Muscle layer of colon (tissue), 2 donors: ENCODE measurements at regions not wholly inside any gene's neighbourhood (a gene's known extent, or its start where the extent isn't known, plus 50 kb on each side); places are given as distances from the start of the nearest gene placed in this dataset.
A peak's percentile ranks its signal among the peaks of the same experiment; 100 is the strongest.
"Not testable (repeated sequence)": the region's sequence is repeated elsewhere in the genome, so short reads cannot be mapped to it uniquely, and the experiment has no call there.

Experiments used
- H3K27ac ChIP-seq: one replicate; pipeline ENCODE4 v1.7.0; 2013; ENCODE audit warnings: low read depth, mild to moderate bottlenecking, low read length, moderate library complexity
- H3K27me3 ChIP-seq, 2 donors: one replicate each; pipeline ENCODE4 v1.7.0; 2013; ENCODE audit warnings: low read length in 2 of 2, mild to moderate bottlenecking in 2 of 2; ENCODE audit not compliant: insufficient read depth in 2 of 2, control insufficient read depth in 1 of 2
- H3K36me3 ChIP-seq: one replicate; pipeline ENCODE4 v1.7.0; 2013; ENCODE audit warnings: mild to moderate bottlenecking, low read length; ENCODE audit not compliant: insufficient read depth
- H3K4me1 ChIP-seq: one replicate; pipeline ENCODE4 v1.7.0; 2013; ENCODE audit warnings: mild to moderate bottlenecking, low read length; ENCODE audit not compliant: insufficient read depth
- H3K4me3 ChIP-seq, 2 donors: one replicate each; pipeline ENCODE4 v1.7.0; 2013; ENCODE audit warnings: low read length in 2 of 2, low read depth in 1 of 2, mild to moderate bottlenecking in 1 of 2, moderate library complexity in 1 of 2
- H3K9ac ChIP-seq: one replicate; pipeline ENCODE4 v1.7.0; 2013; ENCODE audit warnings: low read length
- H3K9me3 ChIP-seq: one replicate; pipeline ENCODE4 v1.7.0; 2013; ENCODE audit warnings: mild to moderate bottlenecking, low read length
- donor health status: abdominal sarcoma.
- donor health status: Adenocarcinoma of cecum.

DNA sequence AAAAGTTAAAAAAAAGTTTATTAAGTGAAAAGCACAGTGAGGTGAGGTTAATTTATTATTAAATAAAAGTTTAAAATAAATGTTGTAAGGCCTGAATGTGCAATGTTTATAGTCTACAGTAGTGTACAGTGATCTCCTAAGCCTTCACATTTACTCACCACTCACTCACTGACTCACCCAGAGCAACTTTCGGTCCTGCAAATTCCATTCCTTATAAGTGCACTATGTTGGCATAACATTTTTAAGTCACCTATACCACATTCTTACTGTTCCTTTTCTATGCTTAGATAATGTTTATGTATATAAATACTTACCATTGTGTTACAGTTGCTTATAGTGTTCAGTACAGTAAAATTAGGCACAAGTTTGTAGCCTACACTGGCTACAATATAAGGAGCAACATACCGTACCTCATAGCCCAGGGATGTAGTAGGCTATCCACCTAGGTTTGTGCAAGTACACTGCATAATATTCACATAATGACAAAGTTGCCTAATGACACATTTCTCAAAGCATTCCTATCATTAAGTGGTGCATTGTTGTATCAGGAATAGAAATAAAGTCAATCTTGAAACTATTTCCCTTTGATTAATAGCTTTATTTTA, 426.5 kb upstream of the BRINP3 start:
- Histone ChIP-seq H3K36me3 (no peaks in the 10 kb centered on the region), H3K9me3 (no peaks in the 10 kb centered on the region), H3K27me3 (no peaks in the 10 kb centered on the region), H3K9ac (no peak overlapping the region), H3K4me3 (no peak overlapping the region), H3K27ac (no peak overlapping the region), H3K4me1 (no peaks in the 10 kb centered on the region)

DNA sequence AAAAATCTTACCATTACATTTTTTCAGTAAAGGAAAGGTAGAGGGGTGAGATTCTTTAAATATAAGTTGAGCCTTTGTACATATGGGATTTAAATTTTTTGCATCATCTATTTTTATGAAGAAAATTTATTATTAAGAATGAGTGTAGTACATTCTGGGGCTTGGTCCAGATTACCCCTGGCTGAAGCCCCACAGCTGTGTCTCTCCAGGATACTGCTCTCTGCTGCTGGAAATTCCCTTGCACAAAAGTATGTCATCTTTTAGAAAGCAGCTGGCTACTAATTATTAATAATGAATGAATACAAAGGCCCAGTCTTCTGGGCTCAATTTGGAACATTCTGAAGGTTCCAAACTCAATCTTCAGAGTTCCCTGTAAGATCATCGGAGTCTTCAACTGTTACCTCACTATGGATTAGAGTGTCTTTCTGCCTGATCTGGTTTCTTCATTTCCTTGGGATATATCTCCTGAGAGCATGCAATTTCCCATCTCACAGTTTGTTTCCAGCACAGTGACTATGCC, 428.6 kb upstream of the BRINP3 start:
- H3K9me3 ChIP-seq: no peaks in the 10 kb centered on the region
- H3K4me3 ChIP-seq: no peak overlapping the region
- H3K4me1 ChIP-seq: no peaks in the 10 kb centered on the region
- H3K36me3 ChIP-seq: no peaks in the 10 kb centered on the region
- H3K27ac ChIP-seq: no peak overlapping the region
- H3K27me3 ChIP-seq: no peaks in the 10 kb centered on the region
- no peak overlapping the region for H3K9ac ChIP-seq

DNA sequence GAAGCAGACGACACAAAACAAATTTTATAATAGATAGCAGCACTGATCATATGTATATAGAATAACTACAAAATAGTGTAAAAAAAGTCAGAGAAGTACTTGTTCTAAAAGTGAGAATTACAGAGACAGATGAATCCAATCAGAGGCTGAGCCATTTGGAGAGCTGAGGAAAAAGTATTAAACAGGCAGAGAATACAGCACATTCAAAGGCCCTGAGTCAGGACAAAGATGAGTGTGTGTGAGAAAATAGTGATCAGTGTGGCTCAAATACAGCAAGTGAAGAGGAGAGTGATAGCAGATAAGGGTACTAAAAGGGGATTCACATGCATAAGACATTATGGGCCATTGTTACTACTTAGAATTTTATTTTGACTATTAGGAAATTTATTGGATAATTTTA, 430.6 kb upstream of the BRINP3 start:
- Histone ChIP-seq H3K9me3 (no peaks in the 10 kb centered on the region), H3K27me3 (no peaks in the 10 kb centered on the region), H3K36me3 (no peaks in the 10 kb centered on the region), H3K9ac (no peak overlapping the region), H3K27ac (no peak overlapping the region), H3K4me1 (no peaks in the 10 kb centered on the region), H3K4me3 (no peak overlapping the region)

DNA sequence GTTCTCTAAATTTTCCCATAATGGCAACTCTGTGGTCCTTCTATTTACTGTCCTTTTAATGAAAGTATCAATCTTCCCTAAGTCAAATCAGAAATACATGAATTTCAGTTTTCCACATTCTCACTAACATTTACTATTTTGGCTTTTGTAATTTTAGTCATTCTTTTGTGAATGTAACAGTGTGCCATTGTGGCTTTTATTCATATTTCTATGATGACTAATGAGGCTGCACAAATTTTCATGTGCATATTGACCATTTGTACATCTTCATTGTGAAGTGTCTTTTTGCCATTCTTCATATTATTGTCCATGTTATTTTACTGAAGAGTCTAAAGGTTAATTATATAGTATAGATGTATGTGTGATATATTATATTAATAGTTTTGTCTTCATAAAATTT, 431.0 kb upstream of the BRINP3 start:
- H3K9me3 ChIP-seq: no peaks in the 10 kb centered on the region
- H3K4me3 ChIP-seq: no peak overlapping the region
- no peaks in the 10 kb centered on the region for H3K4me1 ChIP-seq
- H3K9ac ChIP-seq: no peak overlapping the region
- no peaks in the 10 kb centered on the region for H3K27me3 ChIP-seq
- H3K27ac ChIP-seq: no peak overlapping the region
- H3K36me3 ChIP-seq: no peaks in the 10 kb centered on the region

DNA sequence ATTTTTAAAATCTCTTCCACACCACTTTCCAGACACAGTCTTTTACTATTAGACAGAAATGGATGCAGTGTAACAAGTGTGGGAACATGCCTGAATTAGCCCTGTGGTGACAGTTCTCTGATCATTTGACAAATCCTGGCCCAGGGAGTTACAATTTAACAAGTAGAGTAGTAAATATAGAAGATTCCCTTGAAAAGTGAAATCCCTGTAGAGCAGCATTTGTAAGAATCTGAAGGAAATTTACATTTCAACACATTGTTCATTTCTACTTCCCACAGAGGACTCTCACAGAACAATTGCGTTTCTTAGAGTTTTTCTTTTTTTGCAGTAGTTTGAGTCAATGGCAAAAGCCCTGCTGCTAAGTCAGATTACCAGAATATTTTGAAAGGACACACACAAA, 458.3 kb upstream of the BRINP3 start:
- no peaks in the 10 kb centered on the region for H3K36me3 ChIP-seq
- no peak overlapping the region for H3K4me3 ChIP-seq
- no peaks in the 10 kb centered on the region for H3K9me3 ChIP-seq
- no peak overlapping the region for H3K9ac ChIP-seq
- no peak overlapping the region for H3K27ac ChIP-seq
- no peaks in the 10 kb centered on the region for H3K27me3 ChIP-seq
- H3K4me1 ChIP-seq: no peaks in the 10 kb centered on the region

DNA sequence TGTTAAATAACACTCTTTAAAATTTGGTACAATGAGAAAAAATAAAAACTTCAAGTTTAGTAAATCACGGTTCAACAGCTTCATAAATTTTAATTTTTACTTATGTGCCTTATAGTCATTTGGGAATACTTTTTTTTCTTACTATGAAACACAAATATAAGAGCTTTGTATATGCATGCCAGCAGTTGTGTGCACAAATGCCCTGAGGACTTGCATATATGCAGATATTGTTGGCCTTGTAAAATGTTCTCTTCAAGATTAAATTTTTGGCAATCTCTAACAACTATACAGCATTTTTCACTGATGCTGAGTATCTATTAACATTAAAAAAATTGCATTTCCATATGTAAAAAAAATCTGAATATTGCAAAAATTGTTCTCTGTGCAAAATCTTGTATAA, 458.7 kb upstream of the BRINP3 start:
- Histone ChIP-seq H3K9ac (no peak overlapping the region), H3K36me3 (no peaks in the 10 kb centered on the region), H3K4me1 (no peaks in the 10 kb centered on the region), H3K4me3 (no peak overlapping the region), H3K27ac (no peak overlapping the region), H3K9me3 (no peaks in the 10 kb centered on the region), H3K27me3 (no peaks in the 10 kb centered on the region)

DNA sequence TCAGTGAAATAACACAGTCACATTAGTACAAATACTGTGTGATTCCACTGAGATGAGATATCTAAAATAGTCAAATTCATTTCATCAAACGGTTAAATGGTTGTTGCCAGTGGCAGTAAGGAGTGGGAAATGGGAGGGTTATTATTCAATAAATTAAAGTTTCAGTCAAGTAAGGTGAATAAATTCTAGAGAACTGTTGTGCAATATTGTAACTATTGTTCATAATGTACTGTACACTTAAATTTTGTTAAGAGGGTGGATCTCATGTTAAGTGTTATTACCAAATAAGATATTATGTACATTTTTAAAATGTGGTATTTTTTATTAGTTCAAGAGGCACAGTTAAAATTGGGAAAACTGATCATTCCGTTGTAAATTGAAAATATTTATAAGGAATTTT, 463.3 kb upstream of the BRINP3 start:
- no peak overlapping the region for H3K4me3 ChIP-seq
- H3K27ac ChIP-seq: no peak overlapping the region
- H3K36me3 ChIP-seq: no peaks in the 10 kb centered on the region
- no peaks in the 10 kb centered on the region for H3K27me3 ChIP-seq
- H3K9ac ChIP-seq: no peak overlapping the region
- no peaks in the 10 kb centered on the region for H3K4me1 ChIP-seq
- no peaks in the 10 kb centered on the region for H3K9me3 ChIP-seq

DNA sequence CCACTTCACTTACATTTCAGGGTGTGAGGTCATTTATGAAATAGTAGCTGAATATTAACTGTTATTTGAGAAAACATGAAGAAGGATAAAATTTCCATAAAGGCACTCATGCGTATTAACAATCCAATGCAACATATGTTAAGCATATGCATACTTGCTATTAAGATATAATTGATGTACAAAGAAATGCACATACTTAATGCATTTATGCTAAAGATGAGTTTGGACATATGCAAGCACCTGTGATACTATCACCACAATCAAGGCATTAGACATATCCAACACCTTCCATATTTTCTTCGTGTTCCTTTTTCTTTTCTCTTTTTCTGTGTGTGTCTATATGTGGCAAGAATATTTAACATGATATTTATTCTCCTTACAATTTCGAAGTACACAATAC, 464.8 kb upstream of the BRINP3 start:
- Histone ChIP-seq H3K27ac (no peak overlapping the region), H3K9ac (no peak overlapping the region), H3K27me3 (no peaks in the 10 kb centered on the region), H3K4me1 (no peaks in the 10 kb centered on the region), H3K4me3 (no peak overlapping the region), H3K36me3 (no peaks in the 10 kb centered on the region), H3K9me3 (no peaks in the 10 kb centered on the region)

DNA sequence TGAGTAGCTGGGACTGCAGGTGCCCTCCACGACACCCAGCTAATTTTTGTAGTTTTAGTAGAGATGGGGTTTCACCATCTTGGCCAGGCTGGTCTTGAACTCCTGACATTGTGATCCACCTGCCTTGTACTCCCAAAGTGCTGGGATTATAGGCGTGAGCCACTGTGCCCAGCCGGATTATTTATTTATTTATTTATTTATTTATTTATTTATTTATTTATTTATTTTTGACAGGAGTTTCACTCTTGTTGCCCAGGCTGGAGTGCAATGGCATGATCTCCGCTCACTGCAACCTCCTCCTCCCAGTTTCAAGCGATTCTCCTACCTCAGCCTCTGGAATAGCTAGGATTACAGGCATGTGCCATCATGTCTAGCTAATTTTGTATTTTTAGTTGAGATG, 466.1 kb upstream of the BRINP3 start:
- H3K36me3 ChIP-seq, H3K4me3 ChIP-seq, H3K27me3 ChIP-seq, H3K4me1 ChIP-seq, H3K27ac ChIP-seq, H3K9ac ChIP-seq, H3K9me3 ChIP-seq: not testable (repeated sequence)

DNA sequence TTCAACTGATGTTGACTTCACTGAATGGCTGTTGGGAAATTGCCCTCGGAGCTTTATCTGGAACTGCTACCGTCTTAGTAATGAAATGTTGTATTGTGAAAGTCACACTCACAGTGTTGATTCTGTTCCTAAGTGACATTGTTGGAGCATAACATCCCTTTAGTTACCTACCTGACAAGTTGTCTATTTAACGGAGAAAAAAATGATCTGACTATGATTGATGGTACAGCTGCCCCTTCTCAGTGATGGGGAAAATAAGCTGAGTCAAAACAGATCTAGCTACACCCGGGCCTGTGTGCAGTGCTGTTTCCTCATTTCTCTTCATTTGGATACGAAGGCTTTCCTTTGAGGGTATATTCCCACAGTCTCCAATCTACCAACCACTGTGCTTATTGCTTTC, 472.3 kb upstream of the BRINP3 start:
- Histone ChIP-seq H3K27ac (no peak overlapping the region), H3K27me3 (no peaks in the 10 kb centered on the region), H3K4me3 (peak overlapping the region in 1 of 2 donors; percentile 4), H3K9me3 (no peaks in the 10 kb centered on the region), H3K36me3 (no peaks in the 10 kb centered on the region), H3K9ac (no peak overlapping the region), H3K4me1 (no peaks in the 10 kb centered on the region)

DNA sequence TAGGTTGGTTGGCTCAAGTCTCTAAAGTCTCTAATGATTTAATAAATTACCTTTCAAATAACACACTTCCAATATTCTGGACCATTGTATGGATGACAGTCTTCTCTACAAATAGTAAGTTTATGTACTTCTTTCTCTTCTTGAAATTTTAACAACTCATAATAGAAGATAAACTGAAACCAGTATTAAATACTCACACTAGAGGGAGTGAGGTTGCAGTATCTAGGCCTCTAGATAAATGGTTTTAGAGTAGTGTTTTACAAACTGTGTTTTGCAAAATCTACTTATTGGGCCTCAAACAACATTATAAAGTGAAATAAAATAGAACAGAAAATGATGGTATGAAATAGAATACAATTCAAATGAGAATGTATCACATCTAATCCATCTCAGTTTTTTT, 479.9 kb upstream of the BRINP3 start:
- H3K27ac ChIP-seq: no peak overlapping the region
- H3K36me3 ChIP-seq: no peaks in the 10 kb centered on the region
- no peaks in the 10 kb centered on the region for H3K27me3 ChIP-seq
- no peak overlapping the region for H3K9ac ChIP-seq
- H3K4me3 ChIP-seq: no peak overlapping the region
- no peaks in the 10 kb centered on the region for H3K4me1 ChIP-seq
- H3K9me3 ChIP-seq: no peaks in the 10 kb centered on the region

DNA sequence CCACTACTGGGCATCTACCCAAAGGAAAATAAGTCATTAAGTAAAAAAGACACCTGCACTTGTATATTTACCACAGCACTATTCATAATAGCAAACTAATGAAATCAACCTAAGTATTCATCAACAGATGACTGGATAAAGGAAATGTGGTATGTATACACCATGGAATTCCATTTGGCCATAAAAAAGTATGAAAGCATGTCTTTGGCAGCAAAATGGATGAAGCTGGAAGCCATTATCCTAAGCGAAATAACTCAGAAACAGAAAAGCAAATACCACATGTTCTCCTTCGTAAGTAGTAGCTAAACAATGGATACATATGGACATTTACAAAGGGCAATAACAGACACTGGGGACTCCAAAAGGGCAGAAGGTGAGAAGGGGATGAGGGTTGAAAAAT, 485.7 kb upstream of the BRINP3 start:
- Histone ChIP-seq H3K27ac (no peak overlapping the region), H3K36me3 (no peaks in the 10 kb centered on the region), H3K9ac (no peak overlapping the region), H3K4me3 (no peak overlapping the region), H3K27me3 (no peaks in the 10 kb centered on the region), H3K4me1 (no peaks in the 10 kb centered on the region), H3K9me3 (no peaks in the 10 kb centered on the region)
